ENCODE measurements at regions not wholly inside any gene's neighbourhood (a gene's known extent, or its start where the extent isn't known, plus 50 kb on each side); places are given as distances from the start of the nearest gene placed in this dataset.

DNA sequence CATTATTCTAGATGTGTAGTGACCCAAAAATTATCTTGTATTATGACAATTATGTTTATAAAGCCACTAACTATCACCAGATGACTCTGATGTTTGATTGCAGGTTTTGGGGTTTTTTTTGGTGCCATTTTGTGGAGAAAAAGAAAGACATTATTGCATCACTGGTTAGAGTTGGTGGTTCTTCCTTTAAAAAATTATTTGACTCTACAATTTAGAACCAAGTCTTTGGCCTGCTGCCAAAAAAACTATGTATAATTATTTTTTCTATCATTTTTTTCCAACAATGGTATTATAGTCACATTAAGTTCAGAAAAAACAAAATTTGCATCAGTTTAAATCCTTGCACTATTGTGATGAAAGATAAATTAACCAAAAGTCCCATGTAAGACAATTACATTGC lies 258.6 kb upstream of the GRM7 start:
- Histone ChIP-seq H3K4me2 (ENCODE audit: low read depth, low read length, poor library complexity, severe bottlenecking) (no peak overlapping the region), H3K9ac (ENCODE audit: low read depth, low read length, poor library complexity, severe bottlenecking) (no peak overlapping the region), H3K79me2 (ENCODE audit: insufficient read depth, low read length) (no peaks in the 10 kb centered on the region), H3F3A (ENCODE audit: low read depth) (no peaks in the 10 kb centered on the region), H3K9me3 (ENCODE audit: insufficient read depth, low read depth, low read length) (no peaks in the 10 kb centered on the region), H4K20me1 (ENCODE audit: insufficient read depth, low read length, poor library complexity, severe bottlenecking) (no peaks in the 10 kb centered on the region), H3K4me3 (ENCODE audit: low read length, poor library complexity, severe bottlenecking) (no peak overlapping the region), H3K27me3 (ENCODE audit: insufficient read depth, low read length, poor library complexity, severe bottlenecking) (no peaks in the 10 kb centered on the region), H3K36me3 (ENCODE audit: insufficient read depth, low read length) (no peaks in the 10 kb centered on the region), H3K4me1 (ENCODE audit: insufficient read depth, low read length, poor library complexity, severe bottlenecking) (no peaks in the 10 kb centered on the region), H3K9me2 (replicated peaks; ENCODE audit: low read depth, low read length) (no peaks in the 10 kb centered on the region), H2AFZ (ENCODE audit: low read length) (no peak overlapping the region)
- no peak for TF ChIP-seq EZH2phosphoT487 (IDR thresholded peaks at IDR 0.05; ENCODE audit: borderline replicate concordance)
- TF ChIP-seq, protein P1, sequence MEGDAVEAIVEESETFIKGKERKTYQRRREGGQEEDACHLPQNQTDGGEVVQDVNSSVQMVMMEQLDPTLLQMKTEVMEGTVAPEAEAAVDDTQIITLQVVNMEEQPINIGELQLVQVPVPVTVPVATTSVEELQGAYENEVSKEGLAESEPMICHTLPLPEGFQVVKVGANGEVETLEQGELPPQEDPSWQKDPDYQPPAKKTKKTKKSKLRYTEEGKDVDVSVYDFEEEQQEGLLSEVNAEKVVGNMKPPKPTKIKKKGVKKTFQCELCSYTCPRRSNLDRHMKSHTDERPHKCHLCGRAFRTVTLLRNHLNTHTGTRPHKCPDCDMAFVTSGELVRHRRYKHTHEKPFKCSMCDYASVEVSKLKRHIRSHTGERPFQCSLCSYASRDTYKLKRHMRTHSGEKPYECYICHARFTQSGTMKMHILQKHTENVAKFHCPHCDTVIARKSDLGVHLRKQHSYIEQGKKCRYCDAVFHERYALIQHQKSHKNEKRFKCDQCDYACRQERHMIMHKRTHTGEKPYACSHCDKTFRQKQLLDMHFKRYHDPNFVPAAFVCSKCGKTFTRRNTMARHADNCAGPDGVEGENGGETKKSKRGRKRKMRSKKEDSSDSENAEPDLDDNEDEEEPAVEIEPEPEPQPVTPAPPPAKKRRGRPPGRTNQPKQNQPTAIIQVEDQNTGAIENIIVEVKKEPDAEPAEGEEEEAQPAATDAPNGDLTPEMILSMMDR (conservative IDR thresholded peaks at IDR 0.05; ENCODE audit: low read length), result no peak

DNA sequence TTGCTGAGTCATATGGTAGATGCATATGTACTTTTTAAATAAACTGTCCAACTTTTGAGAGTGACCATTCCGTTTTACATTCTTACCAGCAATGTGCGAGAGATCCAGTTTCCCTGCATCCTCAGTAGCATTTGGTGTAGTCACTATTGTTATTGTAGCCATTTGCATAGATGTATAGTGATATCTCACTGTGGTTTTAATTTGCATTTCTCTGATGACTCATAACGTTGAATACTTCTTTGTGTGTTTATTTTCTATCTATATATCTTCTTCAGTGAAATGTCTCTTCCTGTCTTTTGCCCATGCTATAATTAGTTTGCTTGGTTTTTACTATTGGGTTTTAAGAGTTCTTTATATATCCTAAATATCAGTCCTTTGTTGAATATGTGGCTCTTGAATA lies 255.7 kb upstream of the GRM7 start:
- TF ChIP-seq, protein P1 (conservative IDR thresholded peaks at IDR 0.05; ENCODE audit: low read length), result no peak
- TF ChIP-seq EZH2phosphoT487 (IDR thresholded peaks at IDR 0.05; ENCODE audit: borderline replicate concordance), result no peak
- Histone ChIP-seq H3K4me1 (ENCODE audit: insufficient read depth, low read length, poor library complexity, severe bottlenecking) (no peaks in the 10 kb centered on the region), H3K36me3 (ENCODE audit: insufficient read depth, low read length) (no peaks in the 10 kb centered on the region), H4K20me1 (ENCODE audit: insufficient read depth, low read length, poor library complexity, severe bottlenecking) (no peaks in the 10 kb centered on the region), H3F3A (ENCODE audit: low read depth) (no peaks in the 10 kb centered on the region), H3K4me2 (ENCODE audit: low read depth, low read length, poor library complexity, severe bottlenecking) (no peak overlapping the region), H3K9me2 (replicated peaks; ENCODE audit: low read depth, low read length) (no peaks in the 10 kb centered on the region), H3K79me2 (ENCODE audit: insufficient read depth, low read length) (no peaks in the 10 kb centered on the region), H3K9me3 (ENCODE audit: insufficient read depth, low read depth, low read length) (no peaks in the 10 kb centered on the region), H3K27me3 (ENCODE audit: insufficient read depth, low read length, poor library complexity, severe bottlenecking) (no peaks in the 10 kb centered on the region), H3K9ac (ENCODE audit: low read depth, low read length, poor library complexity, severe bottlenecking) (no peak overlapping the region), H3K4me3 (ENCODE audit: low read length, poor library complexity, severe bottlenecking) (no peak overlapping the region), H2AFZ (ENCODE audit: low read length) (no peak overlapping the region)

DNA sequence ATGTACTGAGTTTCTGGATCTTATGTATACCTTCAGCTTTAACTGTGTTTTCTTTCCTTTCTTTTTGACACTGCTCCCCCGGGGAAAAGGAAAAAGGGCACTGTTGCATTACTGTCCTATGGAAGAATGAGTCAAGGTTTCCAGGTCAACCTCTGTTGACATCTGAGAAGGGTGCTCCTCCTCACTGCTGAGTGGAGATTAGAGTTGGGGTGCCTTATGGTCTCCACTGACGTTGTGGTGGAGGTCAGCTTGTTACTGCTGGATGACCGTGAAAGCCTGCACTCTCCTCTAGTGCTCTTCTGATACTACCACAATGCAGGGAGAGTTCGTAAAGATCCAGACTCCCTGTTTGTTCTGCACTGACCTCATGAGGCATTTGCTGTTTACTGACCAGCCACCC lies 252.1 kb upstream of the GRM7 start:
- Histone ChIP-seq H3F3A (ENCODE audit: low read depth) (no peaks in the 10 kb centered on the region), H3K9me2 (replicated peaks; ENCODE audit: low read depth, low read length) (no peaks in the 10 kb centered on the region), H3K36me3 (ENCODE audit: insufficient read depth, low read length) (no peaks in the 10 kb centered on the region), H3K9ac (ENCODE audit: low read depth, low read length, poor library complexity, severe bottlenecking) (no peak overlapping the region), H4K20me1 (ENCODE audit: insufficient read depth, low read length, poor library complexity, severe bottlenecking) (no peaks in the 10 kb centered on the region), H3K4me1 (ENCODE audit: insufficient read depth, low read length, poor library complexity, severe bottlenecking) (no peaks in the 10 kb centered on the region), H3K79me2 (ENCODE audit: insufficient read depth, low read length) (no peaks in the 10 kb centered on the region), H3K4me2 (ENCODE audit: low read depth, low read length, poor library complexity, severe bottlenecking) (no peak overlapping the region), H3K4me3 (ENCODE audit: low read length, poor library complexity, severe bottlenecking) (no peak overlapping the region), H3K27me3 (ENCODE audit: insufficient read depth, low read length, poor library complexity, severe bottlenecking) (no peaks in the 10 kb centered on the region), H2AFZ (ENCODE audit: low read length) (no peak overlapping the region), H3K9me3 (ENCODE audit: insufficient read depth, low read depth, low read length) (no peaks in the 10 kb centered on the region)
- TF ChIP-seq, protein P1 (conservative IDR thresholded peaks at IDR 0.05; ENCODE audit: low read length), result no peak
- TF ChIP-seq EZH2phosphoT487 (IDR thresholded peaks at IDR 0.05; ENCODE audit: borderline replicate concordance), result no peak

All from Loucy (cell line).